GM19351 (cell line): ENCODE measurements at regions not wholly inside any gene's neighbourhood (a gene's known extent, or its start where the extent isn't known, plus 50 kb on each side); places are given as distances from the start of the nearest gene placed in this dataset.

Source experiments
- ATAC-seq: cut with Tn5 transposase; IDR thresholded peaks from one replicate; pipeline ENCODE4 v1.9.1; 2021; ENCODE audit warnings: mild to moderate bottlenecking, moderate library complexity; ENCODE audit not compliant: unreplicated experiment

GRCh38 chr6:108734271-108734922 lies 113.8 kb upstream of the ARMC2 start:
- ATAC-seq: no peak

DNA sequence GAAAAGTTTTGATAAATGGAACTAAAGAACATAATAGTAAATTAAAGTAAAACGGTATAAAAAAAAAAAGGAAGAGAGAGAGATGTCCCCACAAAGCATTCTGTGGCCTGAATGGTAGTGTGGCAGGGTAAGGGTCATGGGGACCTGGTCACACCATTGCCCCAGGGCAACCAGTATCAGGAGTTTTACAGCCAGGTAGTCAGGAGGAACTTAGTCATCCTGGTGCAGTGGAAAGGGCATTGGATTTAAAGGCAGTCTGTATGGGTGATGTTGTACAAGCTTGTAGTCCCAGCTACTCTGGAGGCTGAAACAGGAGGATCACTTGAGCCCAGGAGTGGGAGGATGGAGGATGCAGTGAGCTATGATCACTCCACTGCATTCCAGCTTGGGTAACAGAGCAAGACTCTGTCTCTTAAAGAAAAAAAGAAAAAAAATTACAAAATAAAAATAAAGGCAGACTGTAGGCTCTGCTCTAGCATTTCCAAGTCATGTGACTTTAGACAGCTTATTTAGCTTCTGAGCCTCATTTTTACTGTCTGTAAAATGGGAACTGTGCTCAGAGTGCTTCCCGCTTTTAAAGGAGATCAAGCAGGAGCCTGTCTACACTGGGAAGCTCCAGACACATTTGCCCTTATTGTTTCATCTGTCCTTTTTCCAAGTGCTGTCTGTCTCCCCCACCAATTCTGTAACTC lies 112.8 kb upstream of the ARMC2 start:
- no peak for ATAC-seq

DNA sequence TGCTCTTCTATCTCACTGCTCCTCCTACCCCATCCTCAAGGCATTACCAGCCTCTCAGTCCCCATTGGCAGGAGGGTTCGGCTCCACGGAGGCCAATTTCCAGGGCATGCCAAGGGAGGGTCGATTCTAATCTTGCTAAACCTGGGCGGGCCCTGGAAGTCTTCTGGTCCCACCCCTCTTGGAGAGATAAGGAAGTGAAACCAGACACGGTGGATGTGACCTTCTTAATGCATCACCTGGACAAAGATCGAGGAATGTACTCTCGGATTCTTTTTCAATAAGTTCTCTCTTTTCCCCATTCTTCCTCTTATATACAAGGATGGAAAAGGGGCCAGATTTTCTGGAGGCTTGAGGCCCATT lies 112.2 kb upstream of the ARMC2 start:
- no peak for ATAC-seq

GRCh38 chr6:108736832-108737231 lies 111.4 kb upstream of the ARMC2 start:
- ATAC-seq: no peak

DNA sequence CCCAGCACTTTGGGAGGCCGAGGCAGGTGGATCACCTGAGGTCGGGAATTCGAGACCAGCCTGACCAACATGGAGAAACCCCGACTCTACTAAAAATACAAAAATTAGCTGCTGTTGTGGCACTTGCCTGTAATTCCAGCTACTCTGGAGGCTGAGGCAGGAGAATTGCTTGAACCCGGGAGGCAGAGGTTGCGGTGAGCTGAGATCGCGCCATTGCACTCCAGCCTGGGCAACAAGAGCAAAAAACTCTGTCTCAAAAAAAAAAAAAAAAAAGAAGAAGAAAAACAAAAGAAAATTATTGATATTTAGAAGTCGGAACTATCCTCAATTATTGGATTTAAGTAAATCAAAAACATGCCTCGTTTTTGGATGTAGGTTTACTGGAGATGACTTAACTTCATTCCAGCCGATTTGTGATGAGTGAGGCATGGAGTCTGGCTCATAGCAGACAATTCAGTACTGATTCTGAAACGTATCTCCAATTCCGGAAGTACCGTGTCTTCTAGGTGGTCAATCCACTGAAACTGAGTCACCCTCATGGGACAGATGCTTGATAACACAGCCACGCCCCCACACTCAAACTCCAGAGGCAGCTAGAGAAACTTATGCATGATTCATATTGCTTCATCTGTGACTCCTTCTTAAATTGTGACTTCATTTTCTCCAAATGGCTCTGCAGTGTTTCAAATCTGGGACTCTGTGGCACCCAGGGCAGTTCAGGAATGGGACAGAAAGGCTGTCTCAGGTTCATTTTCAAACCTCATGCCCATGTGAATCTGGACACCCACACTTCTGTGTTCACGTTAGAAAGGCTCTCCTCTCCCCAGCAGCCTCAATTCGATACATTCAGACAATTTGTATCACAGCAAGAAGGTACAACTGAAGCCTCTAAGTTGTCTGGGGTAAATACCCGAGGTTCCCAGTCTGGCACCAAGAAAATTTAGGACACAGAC lies 110.4 kb upstream of the ARMC2 start:
- no peak for ATAC-seq

DNA sequence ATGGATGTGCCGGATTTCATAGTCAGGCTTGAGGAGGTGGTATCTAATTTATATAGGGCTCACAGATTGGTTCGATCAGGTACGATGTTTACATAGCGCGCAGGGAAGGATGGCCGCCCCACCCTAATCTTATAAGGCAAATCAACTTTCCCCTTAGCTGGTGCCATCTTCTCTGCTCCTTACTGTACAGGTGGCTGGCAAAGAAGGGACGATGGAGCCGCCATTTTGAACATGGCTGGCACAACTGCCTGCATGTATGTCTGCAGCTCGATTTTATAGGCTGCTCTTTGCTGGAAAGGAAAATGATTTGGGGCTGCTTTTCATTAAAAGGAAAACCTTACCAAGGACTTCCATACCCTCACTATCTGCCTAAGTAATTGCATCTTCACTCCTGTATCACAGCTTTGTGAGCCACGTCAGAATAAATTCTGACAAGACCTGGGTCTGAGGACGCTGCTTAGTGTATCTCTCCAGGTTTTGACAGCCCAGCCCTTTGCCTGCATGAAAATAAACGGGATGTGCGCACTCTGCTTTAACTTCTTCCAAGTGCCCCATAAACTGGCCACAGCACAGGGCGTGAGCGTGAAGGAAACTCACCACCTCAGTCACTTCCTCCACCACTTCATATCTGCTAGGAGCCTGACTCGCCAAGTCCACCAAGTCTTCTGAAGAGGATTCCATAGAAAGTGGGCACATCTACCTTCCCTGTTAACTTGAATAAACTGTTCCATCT lies 109.4 kb upstream of the ARMC2 start:
- no peak for ATAC-seq

GRCh38 chr6:108739496-108740330 lies 108.5 kb upstream of the ARMC2 start:
- ATAC-seq: no peak

- ATAC-seq: no peak
Observed at GRCh38 chr6:108741331-108741989, 106.8 kb upstream of the ARMC2 start.

DNA sequence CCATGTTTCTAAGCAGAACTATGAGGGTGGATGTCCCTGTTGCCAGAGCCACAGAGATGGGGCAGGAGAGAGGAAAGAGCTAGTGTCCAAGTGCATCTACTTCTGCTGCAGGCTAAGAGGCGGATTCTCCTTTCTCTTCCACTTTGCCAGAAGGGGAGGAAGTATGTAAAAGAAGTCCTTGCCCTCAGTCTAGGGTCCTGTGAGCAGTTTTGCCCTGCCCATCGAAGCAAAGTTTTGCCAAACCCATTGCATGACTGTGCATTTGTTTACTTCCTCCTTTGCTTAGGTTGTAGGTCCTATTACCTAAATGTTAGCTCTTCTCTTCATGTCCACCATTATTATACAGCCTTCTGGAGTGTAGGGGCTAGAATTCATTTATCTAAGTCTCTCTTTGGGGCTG lies 106.2 kb upstream of the ARMC2 start:
- ATAC-seq: no peak

DNA sequence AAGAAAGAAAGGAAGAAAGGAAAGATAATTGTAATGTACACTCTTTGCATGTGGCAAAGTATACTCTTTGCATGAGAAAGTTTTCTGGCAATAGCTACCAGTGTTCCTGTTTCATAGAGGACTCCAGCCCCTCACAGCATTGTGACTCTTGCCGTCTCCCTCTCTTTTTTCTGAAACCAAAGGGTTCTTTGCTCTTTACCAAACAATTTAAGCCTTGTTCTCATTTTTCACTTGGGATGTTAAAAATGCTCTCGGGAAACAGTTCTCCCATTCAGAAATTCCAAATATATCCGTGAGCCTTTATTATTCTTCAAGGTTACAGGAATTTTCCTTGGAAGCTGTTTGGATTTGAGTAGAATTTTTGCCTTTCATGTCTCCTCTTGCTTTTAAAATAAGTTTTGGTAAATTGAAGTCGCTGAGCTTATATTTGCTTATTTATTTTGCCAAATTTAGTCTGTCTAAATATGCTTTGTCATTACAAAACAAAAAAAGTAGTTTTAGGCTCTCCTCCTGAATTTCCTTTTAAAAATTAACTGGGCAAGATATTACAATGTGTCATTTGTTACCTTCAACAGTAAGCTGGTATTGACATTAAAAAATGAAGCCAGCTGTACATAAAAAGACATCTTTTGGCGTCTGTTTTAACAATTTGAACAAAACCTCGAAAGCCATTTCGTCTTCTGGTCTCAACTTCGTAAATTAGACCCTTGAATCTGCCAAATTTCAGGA lies 103.8 kb upstream of the ARMC2 start:
- no peak for ATAC-seq

GRCh38 chr6:108744996-108745395 lies 103.2 kb upstream of the ARMC2 start:
- ATAC-seq: no peak

- ATAC-seq: no peak
Observed at GRCh38 chr6:108745664-108746336, 102.4 kb upstream of the ARMC2 start.

- no peak for ATAC-seq
Observed at GRCh38 chr6:108746366-108746765, 101.9 kb upstream of the ARMC2 start.

- no peak for ATAC-seq
Observed at GRCh38 chr6:108746836-108747575, 101.2 kb upstream of the ARMC2 start.

GRCh38 chr6:108748055-108748454 lies 100.2 kb upstream of the ARMC2 start:
- no peak for ATAC-seq

DNA sequence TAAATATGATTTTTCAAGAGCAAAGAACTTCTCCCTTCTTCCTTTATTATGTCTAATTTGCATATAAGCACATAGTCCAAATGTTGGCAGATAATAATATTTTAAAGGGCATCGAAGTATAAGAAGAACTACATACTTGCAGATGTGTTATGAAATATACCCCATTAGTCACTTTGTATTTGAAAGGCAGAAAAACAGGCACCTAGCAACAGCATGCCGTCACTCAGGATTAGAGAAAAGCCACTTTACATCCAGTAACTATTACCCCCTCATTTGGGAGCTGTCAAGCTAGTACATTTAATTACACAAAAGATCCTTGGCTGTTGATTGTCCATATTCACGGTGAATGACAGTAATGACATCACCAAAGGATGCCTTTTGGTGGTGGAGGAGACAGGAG lies 99.3 kb upstream of the ARMC2 start:
- ATAC-seq: no peak

DNA sequence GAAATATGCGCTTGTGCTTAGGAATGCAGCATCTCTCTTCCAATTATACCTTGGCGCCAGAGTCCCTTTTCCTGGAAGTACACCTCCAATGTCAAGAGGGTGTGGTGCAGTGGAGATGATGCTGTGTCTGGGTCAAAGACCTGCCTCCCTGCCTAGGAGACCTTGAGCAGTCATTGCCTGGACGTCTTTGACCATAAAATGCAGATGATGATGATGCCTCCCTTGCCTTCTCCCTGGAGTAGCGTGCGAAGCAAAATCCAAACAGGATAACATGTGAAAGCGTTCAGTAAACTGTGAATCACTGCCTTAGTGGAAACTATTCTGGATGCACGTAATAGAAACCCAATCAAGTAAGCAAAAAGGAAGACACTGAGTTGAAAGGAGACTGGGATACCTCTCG lies 97.4 kb upstream of the ARMC2 start:
- no peak for ATAC-seq

- no peak for ATAC-seq
Observed at GRCh38 chr6:108751282-108751681, 96.9 kb upstream of the ARMC2 start.
